ENCODE measurements at regions not wholly inside any gene's neighbourhood (a gene's known extent, or its start where the extent isn't known, plus 50 kb on each side); places are given as distances from the start of the nearest gene placed in this dataset.
"Not testable (repeated sequence)": the region's sequence is repeated elsewhere in the genome, so short reads cannot be mapped to it uniquely, and the experiment has no call there.

DNA sequence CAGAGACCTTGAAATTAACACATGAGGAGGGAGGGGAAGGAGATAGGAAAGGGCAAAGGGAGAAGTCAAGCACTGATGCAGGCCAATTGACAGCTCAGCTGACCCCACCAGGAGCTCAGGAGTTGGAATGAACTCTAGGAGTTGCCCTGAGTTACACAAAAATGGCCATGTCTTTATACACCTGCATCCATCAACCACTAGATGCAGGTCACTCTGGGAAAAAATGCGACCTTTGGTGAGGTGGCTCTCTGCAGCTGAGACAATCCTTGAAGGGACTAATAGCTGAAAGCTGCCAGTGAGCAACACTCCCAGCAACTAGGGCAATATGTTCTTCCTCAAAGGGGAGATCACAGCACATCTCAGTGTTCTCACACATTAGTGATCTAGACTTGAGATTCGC lies 222.8 kb downstream of the RBM26 start:
- H3K27ac Mint-ChIP-seq, result no peak overlapping the region
- no peak overlapping the region for H3K4me3 Mint-ChIP-seq (ENCODE audit: low read depth)
- H3K4me1 Mint-ChIP-seq (ENCODE audit: low read depth), result no peaks in the 10 kb centered on the region
- TF ChIP-seq, protein P1, sequence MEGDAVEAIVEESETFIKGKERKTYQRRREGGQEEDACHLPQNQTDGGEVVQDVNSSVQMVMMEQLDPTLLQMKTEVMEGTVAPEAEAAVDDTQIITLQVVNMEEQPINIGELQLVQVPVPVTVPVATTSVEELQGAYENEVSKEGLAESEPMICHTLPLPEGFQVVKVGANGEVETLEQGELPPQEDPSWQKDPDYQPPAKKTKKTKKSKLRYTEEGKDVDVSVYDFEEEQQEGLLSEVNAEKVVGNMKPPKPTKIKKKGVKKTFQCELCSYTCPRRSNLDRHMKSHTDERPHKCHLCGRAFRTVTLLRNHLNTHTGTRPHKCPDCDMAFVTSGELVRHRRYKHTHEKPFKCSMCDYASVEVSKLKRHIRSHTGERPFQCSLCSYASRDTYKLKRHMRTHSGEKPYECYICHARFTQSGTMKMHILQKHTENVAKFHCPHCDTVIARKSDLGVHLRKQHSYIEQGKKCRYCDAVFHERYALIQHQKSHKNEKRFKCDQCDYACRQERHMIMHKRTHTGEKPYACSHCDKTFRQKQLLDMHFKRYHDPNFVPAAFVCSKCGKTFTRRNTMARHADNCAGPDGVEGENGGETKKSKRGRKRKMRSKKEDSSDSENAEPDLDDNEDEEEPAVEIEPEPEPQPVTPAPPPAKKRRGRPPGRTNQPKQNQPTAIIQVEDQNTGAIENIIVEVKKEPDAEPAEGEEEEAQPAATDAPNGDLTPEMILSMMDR (IDR thresholded peaks at IDR 0.05; ENCODE audit: unreplicated experiment), result no peak
- H3K36me3 Mint-ChIP-seq (ENCODE audit: insufficient read depth), result no peaks in the 10 kb centered on the region
- no peaks in the 10 kb centered on the region for H3K9me3 Mint-ChIP-seq (ENCODE audit: low read depth)
- no peak for DNase-seq (ENCODE audit: low spot score, unreplicated experiment)
- no peaks in the 10 kb centered on the region for H3K27me3 Mint-ChIP-seq

DNA sequence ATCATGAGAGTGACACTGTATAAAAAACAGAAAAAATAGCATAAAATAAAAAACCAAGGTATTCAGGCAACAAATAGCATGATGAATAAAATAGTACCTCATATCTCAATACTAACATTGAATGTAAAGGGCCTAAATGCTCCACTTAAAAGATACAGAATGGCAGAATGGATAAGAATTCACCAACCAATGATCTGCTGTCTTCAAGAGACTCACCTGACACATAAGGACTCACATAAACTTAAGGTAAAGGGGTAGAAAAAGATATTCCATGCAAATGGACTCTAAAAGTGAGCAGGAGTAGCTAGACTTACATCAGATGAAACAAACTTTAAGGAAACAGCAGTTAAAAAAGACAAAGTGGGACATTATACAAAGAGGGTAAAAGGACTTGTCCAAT lies 232.4 kb downstream of the RBM26 start:
- H3K4me1 Mint-ChIP-seq (ENCODE audit: low read depth), result not testable (repeated sequence)

DNA sequence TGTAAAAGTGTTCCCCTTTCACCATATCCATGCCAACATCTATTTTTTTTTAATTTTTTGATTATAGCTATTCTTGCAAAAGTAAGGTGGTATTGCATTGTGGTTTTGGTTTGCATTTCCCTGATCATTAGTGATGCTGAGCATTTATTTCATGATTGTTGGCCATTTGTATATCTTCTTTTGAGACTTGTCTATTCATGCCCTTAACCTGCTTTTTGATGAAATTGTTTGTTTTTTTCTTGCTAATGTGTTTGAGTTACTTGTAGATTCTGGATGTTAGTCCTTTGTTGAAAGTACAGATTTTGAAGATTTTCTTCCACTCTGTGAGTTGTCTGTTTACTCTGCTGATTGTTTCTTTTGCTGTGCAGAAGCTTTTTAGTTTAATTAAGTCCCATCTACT lies 233.1 kb downstream of the RBM26 start:
- not testable (repeated sequence) for H3K4me3 Mint-ChIP-seq (ENCODE audit: low read depth); H3K27ac Mint-ChIP-seq

More for the DNA sequence above, 232.4 kb downstream of the RBM26 start:
- H3K4me3 Mint-ChIP-seq (ENCODE audit: low read depth); H3K27me3 Mint-ChIP-seq; DNase-seq (ENCODE audit: low spot score, unreplicated experiment); H3K27ac Mint-ChIP-seq; H3K36me3 Mint-ChIP-seq (ENCODE audit: insufficient read depth): not testable (repeated sequence)
- H3K9me3 Mint-ChIP-seq (ENCODE audit: low read depth), result peaks cover 28% of the 10 kb centered on the region

DNA sequence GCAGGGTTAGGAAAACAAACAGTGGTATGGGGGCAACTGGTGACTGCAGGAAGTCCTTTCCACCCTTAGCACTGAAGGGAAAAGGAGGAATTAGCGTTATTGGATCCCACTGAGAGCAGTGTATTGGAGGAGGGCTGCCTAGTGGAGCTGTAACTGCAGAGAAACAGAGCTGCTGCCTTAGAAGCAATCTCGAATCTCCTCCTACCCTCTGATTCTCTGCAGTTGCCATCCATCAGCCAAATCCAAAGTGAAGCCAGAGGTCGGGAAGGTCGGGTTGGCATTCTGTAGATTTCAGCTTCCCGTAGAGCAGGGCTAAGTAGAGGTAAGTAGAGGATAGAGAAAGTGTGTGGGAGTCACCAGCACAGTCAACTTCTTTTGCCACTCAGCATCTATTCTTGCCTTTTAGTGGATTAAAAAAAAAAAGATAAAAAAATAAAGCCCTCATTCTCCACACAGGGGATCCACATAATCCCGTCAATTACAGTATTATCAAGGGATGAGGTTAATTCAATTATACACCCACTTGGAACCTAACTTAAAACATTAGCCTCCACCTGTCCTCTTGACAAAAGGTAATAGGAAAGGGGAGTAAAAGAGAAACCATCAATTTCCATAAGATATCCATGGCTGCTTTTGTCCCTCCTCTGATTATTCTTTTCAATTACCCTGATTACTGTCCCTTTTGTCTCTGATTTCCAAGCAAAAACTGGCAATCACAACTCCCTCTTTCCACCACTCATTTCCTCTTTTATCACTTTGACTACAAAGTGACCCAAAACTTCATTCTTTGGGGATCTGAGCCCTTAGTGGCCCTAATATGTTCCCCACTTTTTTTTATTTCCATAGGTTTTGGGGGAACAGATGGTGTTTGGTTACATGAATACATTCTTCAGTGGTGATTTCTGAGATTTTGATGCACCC lies 234.7 kb downstream of the RBM26 start:
- Mint-ChIP-seq H3K36me3 (ENCODE audit: insufficient read depth) (no peaks in the 10 kb centered on the region), H3K4me1 (ENCODE audit: low read depth) (no peaks in the 10 kb centered on the region), H3K27me3 (peaks cover 4% of the 10 kb centered on the region), H3K4me3 (ENCODE audit: low read depth) (no peak overlapping the region), H3K9me3 (ENCODE audit: low read depth) (peaks cover 30% of the 10 kb centered on the region), H3K27ac (no peak overlapping the region)
- DNase-seq (ENCODE audit: low spot score, unreplicated experiment), result no peak
- TF ChIP-seq, protein P1 (IDR thresholded peaks at IDR 0.05; ENCODE audit: unreplicated experiment), result no peak

More for the DNA sequence above, 233.1 kb downstream of the RBM26 start:
- DNase-seq (ENCODE audit: low spot score, unreplicated experiment); H3K36me3 Mint-ChIP-seq (ENCODE audit: insufficient read depth); H3K27me3 Mint-ChIP-seq; H3K4me1 Mint-ChIP-seq (ENCODE audit: low read depth): not testable (repeated sequence)
- peaks cover 28% of the 10 kb centered on the region for H3K9me3 Mint-ChIP-seq (ENCODE audit: low read depth)

DNA sequence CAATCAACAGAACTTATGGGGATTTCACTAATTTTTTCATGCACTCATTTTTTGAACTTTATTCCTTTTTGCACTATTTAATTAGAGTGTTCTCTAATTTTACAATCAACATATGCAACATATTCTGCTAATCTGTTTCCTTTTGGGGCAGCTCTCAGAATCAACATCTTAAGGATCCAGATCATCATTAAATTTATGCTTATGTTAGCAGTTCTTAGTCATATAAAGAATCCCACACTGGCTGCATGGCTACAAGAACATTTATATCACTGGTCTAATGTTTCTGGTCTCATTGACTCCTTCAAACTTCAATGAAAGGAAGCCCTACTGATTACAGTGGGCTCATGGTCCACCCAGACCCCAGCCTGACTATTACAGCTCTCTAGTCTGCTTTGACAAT lies 245.2 kb downstream of the RBM26 start:
- Mint-ChIP-seq H3K4me1 (ENCODE audit: low read depth) (no peaks in the 10 kb centered on the region), H3K36me3 (ENCODE audit: insufficient read depth) (no peaks in the 10 kb centered on the region), H3K9me3 (ENCODE audit: low read depth) (no peaks in the 10 kb centered on the region), H3K4me3 (ENCODE audit: low read depth) (no peak overlapping the region), H3K27me3 (no peaks in the 10 kb centered on the region), H3K27ac (no peak overlapping the region)
- TF ChIP-seq, protein P1 (IDR thresholded peaks at IDR 0.05; ENCODE audit: unreplicated experiment), result no peak
- no peak for DNase-seq (ENCODE audit: low spot score, unreplicated experiment)

DNA sequence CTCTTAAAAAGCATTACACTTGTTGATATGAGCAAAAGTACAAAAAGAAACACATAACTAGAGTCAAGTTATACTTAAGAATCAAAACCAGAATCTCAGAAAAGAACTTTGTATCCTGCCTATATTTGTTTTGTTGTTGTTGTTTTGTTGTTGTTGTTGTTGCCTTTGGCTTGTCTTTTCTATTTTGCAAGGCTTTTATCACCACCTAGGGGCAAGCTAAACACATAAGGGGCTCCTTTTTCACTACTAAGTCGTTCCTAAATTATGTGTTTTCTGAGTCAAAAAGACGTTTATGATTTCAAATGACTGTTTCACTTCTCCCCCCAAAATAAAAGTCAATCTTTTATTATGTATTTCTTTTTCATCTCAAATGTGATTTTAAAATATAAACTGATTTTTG lies 250.2 kb downstream of the RBM26 start:
- DNase-seq (ENCODE audit: low spot score, unreplicated experiment), result no peak
- Mint-ChIP-seq H3K9me3 (ENCODE audit: low read depth) (no peaks in the 10 kb centered on the region), H3K4me1 (ENCODE audit: low read depth) (no peaks in the 10 kb centered on the region), H3K36me3 (ENCODE audit: insufficient read depth) (no peaks in the 10 kb centered on the region), H3K27ac (no peak overlapping the region), H3K27me3 (no peaks in the 10 kb centered on the region), H3K4me3 (ENCODE audit: low read depth) (no peak overlapping the region)
- TF ChIP-seq, protein P1 (IDR thresholded peaks at IDR 0.05; ENCODE audit: unreplicated experiment), result no peak

Measured in progenitor cell of endocrine pancreas (in vitro differentiated cells).